ENCODE measurements at regions not wholly inside any gene's neighbourhood (a gene's known extent, or its start where the extent isn't known, plus 50 kb on each side); places are given as distances from the start of the nearest gene placed in this dataset.
"Not testable (repeated sequence)": the region's sequence is repeated elsewhere in the genome, so short reads cannot be mapped to it uniquely, and the experiment has no call there.

- no peak for DNase-seq
Observed at GRCh38 chr1:99540744-99541143, 105.2 kb upstream of the PALMD start.

GRCh38 chr1:99544328-99544727, 101.6 kb upstream of the PALMD start:
- no peak for DNase-seq

GRCh38 chr1:99546432-99547416, 99.2 kb upstream of the PALMD start:
- no peak for DNase-seq

- no peak for DNase-seq
Observed at GRCh38 chr1:99548943-99549605, 96.8 kb upstream of the PALMD start.

GRCh38 chr1:99550198-99550597, 95.7 kb upstream of the PALMD start:
- no peak for DNase-seq

- no peak for DNase-seq
Observed at GRCh38 chr1:99551812-99552614, 93.9 kb upstream of the PALMD start.

- no peak for DNase-seq
Observed at GRCh38 chr1:99553301-99553700, 92.6 kb upstream of the PALMD start.

- DNase-seq, result not testable (repeated sequence)
Observed at GRCh38 chr1:99553819-99554218, 92.1 kb upstream of the PALMD start.

GRCh38 chr1:99554727-99555126, 91.2 kb upstream of the PALMD start:
- DNase-seq, result no peak

GRCh38 chr1:99557546-99558202, 88.2 kb upstream of the PALMD start:
- DNase-seq, result no peak

- DNase-seq, result no peak
Observed at GRCh38 chr1:99559166-99559565, 86.7 kb upstream of the PALMD start.

- no peak for DNase-seq
Observed at GRCh38 chr1:99560207-99561040, 85.5 kb upstream of the PALMD start.

- no peak for DNase-seq
Observed at GRCh38 chr1:99561952-99562351, 84.0 kb upstream of the PALMD start.

GRCh38 chr1:99565606-99566289, 80.2 kb upstream of the PALMD start:
- DNase-seq, result no peak

GRCh38 chr1:99566290-99567021, 79.5 kb upstream of the PALMD start:
- no peak for DNase-seq

- no peak for DNase-seq
Observed at GRCh38 chr1:99570486-99571089, 75.3 kb upstream of the PALMD start.

- DNase-seq, result no peak
Observed at GRCh38 chr1:99571092-99571734, 74.7 kb upstream of the PALMD start.

GRCh38 chr1:99573431-99574217, 72.3 kb upstream of the PALMD start:
- no peak for DNase-seq

GRCh38 chr1:99577313-99577712, 68.6 kb upstream of the PALMD start:
- no peak for DNase-seq
